Suppressor macrophage (primary cell): ENCODE measurements at regions not wholly inside any gene's neighbourhood (a gene's known extent, or its start where the extent isn't known, plus 50 kb on each side); places are given as distances from the start of the nearest gene placed in this dataset.
A peak's percentile ranks its signal among the peaks of the same experiment; 100 is the strongest.
"Not testable (repeated sequence)": the region's sequence is repeated elsewhere in the genome, so short reads cannot be mapped to it uniquely, and the experiment has no call there.

Experiments used
- DNase-seq, 4 experiments: peaks; one replicate each; pipeline ENCODE4 v3.0.0-alpha.2; 2020 to 2022

DNA sequence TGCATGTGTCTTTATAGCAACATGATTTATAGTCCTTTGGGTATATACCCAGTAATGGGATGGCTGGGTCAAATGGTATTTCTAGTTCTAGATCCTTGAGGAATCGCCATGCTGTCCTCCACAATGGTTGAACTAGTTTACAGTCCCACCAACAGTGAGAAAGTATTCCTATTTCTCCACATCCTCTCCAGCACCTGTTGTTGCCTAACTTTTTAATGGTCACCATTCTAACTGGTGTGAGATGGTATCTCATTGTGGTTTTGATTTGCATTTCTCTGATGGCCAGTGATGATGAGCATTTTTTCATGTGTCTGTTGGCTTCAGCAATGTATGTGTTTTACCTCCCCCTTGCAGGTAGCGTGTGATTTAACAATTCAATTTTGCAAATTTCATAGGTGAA lies 496.6 kb upstream of the RGS6 start:
- DNase-seq, result not testable (repeated sequence)

DNA sequence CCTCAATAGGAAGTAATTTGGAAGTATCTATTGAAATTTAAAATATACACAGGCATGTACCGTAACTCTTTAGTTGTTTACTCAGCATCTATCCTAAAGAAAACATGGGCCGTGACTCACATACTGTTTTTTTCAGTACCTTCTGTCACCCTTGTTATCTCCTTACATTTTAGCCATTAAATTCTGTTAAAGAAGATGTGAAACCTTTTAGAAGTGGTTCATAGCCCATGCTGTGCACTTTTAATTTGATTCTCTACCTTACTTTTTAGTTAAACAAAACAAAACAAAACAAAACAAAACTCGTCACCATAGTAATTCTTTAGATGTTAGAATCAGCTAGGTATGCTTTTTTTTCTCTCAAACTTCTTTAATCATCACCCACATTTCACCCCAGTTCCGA lies 494.4 kb upstream of the RGS6 start:
- DNase-seq, result no peak

GRCh38 chr14:71438684-71439083 lies 493.5 kb upstream of the RGS6 start:
- peak; percentile 20 to 49 (median 34) for DNase-seq

- DNase-seq, result no peak
These were observed 491.1 kb upstream of the RGS6 start for GRCh38 chr14:71441126-71441525.

DNA sequence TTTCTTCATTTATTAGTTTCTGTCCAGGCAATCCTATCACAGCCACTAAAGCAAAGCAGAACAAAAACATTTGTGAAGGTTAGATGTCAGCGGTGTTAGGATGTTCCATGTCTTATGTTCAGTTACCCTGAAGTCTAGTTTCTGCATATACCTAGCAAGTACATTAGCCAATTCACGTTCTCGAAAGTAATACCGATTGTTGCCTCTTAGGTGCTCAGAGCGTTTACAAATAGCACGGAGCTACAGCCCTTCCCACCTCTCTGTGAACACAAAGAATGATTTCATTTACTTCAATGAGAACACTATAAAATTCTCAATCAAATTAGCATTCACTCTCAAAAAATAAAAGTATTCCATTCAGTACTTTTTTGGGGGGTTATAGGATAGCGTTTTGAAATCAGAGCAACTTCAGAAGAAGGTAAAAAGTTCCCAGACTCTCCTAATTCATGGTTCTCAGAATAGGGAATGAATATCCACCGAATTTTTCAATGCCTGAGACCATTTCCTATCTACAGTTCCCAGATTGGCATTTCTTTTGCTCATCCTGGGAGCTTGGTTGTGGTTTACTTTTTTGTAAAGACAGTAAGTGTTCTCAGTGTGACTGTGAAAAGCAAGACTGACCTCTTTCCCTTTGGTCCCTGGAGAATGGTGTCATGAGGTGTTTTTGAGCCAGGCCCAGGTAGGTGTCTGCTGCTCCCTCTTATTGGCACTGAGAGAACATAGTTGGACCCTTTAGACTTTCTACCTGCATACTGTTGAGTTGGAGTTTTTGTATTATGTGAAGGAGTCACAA lies 488.0 kb upstream of the RGS6 start:
- no peak for DNase-seq

- DNase-seq, result no peak
These were observed 483.6 kb upstream of the RGS6 start for GRCh38 chr14:71448431-71449315.

GRCh38 chr14:71449316-71450055 lies 482.7 kb upstream of the RGS6 start:
- DNase-seq, result no peak

DNA sequence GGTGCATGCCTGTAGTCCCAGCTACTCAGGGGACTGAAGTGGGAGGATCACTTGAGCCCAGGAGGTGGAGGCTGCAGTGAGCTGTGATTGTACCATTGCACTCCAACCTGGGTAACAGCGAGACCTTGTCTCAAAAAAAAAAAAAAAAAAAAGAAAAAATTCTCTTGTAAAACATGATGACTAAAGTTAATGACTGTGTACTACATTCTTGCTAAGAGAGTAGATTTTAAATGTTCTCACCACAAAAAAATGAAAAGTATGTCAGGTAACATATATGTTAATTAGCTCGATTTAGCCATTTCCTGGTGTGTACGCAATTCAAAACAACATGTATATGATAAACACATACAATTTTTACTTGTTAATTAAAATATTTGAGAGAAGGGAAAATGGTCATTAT lies 480.7 kb upstream of the RGS6 start:
- DNase-seq, result no peak

GRCh38 chr14:71452539-71452938 lies 479.7 kb upstream of the RGS6 start:
- peak; percentile 6 to 58 (median 36) for DNase-seq

GRCh38 chr14:71452987-71453386 lies 479.2 kb upstream of the RGS6 start:
- DNase-seq, result peak in 1 of 4 experiments; percentile 5

DNA sequence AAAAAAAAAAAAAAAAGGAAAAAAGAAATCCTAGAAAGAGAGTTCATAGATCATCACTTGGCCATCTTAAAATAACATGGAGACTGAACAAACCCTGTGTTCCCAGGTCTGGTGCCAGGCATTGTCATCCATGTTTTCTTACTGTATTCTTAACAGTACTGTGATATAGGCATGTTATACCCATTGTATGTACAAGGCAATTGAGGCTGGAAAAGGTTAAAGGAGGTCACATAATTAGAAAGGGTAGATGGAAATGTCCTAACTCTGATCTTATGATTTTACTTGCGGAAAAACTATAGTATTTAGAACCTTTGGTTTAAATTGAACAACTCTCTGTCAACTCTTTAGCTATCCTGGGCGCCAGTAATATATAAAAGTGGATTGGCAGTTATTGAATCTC lies 478.2 kb upstream of the RGS6 start:
- no peak for DNase-seq

DNA sequence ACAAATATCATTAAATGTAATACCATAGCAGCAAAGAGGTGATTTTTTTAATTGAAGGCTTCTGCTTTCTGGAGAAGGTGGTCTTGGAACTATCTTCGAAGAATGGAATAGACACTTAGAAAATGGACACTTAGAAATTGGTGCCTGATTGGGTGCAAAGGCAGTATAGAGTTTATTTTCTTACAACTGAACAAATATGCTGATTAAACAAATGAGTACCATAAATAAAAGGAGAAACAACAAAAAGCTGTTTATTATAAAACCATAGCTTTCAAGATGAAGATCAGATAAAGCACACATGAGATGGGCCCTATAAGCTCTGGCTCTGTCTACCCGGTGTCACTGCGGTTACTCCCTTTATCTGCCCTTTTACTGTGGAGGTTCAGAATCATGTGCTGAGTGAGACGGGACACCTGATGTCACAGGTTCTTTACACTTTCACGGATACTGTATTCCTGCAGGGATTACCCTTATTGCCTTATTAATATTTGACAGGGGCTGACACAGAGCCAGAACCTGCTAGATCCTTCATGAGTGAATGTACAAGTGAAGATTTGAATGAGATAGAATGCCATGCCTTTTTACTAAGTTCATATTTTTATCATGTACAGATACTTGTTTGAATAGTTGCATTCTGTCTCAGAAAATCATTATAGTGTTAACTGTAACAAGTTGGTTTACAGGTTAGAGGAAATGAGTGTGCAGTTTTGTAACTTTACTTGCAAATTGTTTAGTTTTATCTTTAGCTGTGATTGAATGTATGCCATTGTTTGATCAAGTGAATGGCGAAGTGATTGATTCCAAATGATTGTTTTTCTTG lies 477.5 kb upstream of the RGS6 start:
- DNase-seq, result no peak

- no peak for DNase-seq
These were observed 472.1 kb upstream of the RGS6 start for GRCh38 chr14:71460091-71460490.

- DNase-seq, result not testable (repeated sequence)
These were observed 470.6 kb upstream of the RGS6 start for GRCh38 chr14:71461617-71462016.

DNA sequence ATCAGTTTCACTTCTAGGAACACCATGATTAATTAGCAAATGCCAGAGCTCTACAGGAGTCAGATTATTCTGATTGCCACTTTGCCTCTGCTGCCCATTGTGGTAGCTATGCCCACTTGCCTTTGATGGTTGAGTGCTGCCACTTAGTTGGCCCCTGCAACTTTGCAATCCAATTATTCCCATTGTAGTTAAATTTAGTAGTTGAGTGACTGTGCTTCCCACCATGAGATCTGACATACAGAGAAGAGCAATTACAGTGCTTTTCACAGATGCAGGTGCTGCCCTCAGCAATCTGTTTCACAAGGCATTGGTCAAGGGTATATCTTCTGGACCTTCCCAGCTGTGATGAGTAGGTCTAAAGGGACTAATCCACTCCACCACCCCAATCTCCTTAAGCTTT lies 468.4 kb upstream of the RGS6 start:
- DNase-seq, result no peak

DNA sequence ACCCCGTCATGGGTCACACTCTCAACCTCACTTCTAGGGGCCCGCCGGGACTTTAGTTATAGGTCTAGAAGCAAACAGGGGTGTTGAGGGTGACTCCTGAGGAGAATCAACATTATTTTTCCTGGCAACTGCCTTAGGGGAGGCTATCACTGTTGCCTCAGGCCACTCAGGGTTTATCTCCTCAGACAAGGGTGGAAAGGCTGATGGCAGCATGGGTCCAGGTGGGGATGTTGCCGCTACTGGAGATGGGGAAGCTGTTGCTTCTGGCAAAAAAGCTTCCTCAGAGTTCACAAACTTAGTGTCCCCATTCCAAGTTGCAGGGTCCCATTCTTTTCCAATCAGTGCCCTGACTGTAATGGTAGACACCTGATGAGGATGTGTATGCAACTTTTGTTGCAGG lies 467.4 kb upstream of the RGS6 start:
- no peak for DNase-seq

DNA sequence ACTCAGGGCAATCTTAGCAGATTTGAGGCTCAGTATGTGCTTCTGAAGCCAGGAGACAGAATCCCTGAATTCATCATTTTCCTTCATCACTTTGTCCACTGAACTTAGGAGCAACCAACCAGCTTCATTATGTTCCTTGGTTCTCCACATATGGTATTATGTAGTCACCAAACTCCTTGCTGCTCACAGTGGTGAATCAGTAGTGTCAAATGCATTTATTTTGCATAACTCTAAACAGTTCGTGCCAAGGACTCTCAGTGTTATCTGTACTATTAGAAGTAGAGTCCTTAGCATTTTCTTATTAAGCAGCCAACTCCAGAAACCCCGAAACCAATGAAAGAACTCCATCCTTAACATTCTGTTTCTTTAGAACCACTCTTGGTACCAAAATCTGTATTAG lies 466.9 kb upstream of the RGS6 start:
- DNase-seq, result no peak

- no peak for DNase-seq
These were observed 466.0 kb upstream of the RGS6 start for GRCh38 chr14:71466251-71466650.

- no peak for DNase-seq
These were observed 465.3 kb upstream of the RGS6 start for GRCh38 chr14:71466946-71467345.

GRCh38 chr14:71467361-71467811 lies 464.8 kb upstream of the RGS6 start:
- no peak for DNase-seq

GRCh38 chr14:71468701-71469100 lies 463.5 kb upstream of the RGS6 start:
- DNase-seq, result no peak
